ENCODE measurements at regions not wholly inside any gene's neighbourhood (a gene's known extent, or its start where the extent isn't known, plus 50 kb on each side); places are given as distances from the start of the nearest gene placed in this dataset.
"Not testable (repeated sequence)": the region's sequence is repeated elsewhere in the genome, so short reads cannot be mapped to it uniquely, and the experiment has no call there.

DNA sequence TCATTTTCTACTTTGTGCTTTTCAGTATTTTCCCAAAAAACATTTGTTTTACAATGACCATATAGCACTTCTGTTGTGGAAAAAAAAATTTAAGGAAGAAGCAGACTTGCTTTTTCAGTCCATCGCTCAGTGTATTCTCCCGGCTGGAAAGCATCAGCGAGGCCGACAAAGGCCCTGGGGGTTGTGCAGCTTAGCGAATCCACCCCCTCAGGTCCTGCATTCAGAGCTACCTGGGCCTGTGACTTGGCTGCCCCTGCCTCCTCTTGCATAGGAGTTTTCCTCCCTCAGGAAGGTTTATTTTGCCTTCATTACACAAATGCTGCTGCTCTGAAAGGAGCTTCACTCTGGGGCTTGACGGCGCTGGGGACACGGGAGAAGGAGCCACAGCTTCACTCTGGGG, 244.4 kb upstream of the MGAT5 start:
- DNase-seq = no peak

DNA sequence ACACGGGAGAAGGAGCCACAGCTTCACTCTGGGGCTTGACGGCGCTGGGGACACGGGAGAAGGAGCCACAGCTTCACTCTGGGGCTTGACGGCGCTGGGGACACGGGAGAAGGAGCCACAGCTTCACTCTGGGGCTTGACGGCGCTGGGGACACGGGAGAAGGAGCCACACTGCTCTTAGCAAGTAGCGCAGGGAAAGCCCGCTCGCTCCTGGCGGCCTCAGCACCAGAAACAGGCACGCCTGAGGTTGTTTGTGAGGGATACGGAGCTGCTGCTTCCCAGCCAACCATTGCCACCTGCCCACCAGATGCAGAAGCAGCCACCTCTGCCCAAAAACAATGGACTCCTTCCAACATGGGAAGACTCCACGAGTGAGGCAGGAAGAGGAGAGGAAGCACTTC, 244.0 kb upstream of the MGAT5 start:
- DNase-seq = not testable (repeated sequence)

DNA sequence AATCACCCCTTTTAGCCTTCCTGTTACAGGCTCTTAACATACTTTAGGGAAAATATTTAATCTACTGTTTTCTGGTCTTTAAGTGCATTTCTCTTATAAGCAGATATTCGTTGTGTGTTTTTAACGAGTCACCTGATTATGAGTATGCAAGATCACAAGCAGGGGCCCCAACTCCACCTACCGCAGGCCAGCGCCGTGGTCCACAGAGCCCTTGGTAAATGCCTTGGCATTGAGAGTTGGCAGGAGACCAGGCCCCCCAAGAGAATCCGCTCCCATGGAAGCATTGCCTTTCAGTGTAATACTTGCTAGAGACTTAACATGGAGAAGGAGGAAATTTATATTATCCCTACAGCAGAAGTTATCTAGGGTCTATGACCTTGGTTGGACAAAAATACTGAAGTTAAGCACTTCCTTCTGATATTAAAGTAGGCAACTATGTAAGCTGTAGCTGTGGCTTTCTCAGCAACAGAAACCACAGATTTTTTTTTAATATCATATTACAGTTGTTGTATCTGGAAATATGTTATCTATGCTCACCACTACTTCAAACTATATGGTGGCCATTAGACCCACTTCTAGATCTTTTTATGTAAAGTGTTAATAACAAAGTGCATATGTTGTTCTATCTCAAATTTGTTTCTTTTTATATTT, 241.8 kb upstream of the MGAT5 start:
- DNase-seq = no peak

DNA sequence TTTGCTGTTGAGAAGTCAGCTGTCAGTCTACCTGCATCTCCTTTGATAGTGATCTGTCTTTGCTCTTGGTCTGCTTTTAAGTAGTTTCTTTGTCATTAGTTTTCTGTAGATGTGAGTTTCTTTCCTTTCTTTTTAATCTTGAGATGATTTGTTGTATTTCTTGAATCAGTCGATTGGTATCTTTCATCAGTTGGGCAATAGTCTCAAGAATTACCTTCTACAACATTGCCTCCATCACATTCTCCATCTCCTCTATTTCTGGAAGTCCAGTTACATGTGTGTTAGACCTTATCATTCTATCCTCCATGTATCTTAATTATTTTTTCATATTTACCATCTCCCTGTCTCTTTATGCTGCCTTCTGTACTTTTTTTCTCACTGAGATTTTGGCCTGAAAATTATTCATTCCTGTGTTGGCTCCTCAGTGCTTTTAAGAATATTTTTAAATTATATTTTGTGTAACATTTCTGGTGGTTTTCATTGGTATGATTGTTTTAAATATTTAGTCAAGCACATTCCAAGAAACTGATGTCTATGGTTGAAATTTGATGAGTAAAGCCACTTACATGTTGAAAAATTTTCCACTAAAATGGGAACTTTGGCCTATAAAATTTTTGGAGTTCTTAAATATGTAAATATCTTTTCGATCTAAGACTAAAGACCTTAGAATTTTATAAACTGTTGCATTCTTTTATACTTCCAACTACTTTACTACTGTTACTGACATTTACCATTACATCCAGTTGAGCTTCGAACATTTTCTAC, 239.5 kb upstream of the MGAT5 start:
- no peak for DNase-seq

DNA sequence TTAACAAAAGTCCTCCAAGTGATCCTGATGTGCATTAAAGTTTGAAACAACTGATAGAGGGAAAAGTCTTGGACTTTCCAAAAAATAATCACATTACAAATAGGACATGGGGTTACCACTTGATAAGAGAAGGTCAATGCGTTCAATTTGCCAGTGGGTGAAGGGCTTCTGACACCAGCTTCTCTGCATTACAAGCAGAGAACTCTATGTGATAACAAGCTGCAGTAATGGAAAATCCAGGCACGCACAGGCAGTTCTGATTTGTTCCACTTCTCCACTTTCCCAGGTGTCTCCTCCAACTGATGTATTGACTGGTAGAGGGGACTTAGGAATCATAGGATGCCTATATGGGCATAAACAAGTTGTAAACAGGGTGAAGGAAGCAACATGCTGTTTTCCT, 234.0 kb upstream of the MGAT5 start:
- no peak for DNase-seq

DNA sequence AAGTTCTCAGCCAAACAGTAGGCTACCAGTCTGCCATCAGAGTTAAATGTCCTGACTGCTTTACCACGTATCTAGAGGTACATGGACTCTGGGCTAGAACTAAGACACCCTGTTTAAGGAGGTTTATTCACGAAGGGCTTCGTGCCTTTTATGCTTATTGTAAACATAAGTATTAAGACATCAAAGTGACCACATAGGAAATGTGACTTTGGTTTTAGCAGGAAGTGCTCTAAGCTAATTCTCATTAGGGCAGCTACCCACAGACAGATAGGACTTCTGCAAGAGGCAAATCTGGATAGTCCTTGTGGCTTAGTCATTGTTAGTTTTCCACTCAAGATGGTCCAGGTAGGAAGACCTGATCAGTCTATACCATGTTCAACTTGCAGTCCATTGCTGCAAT, 233.3 kb upstream of the MGAT5 start:
- DNase-seq = no peak

DNA sequence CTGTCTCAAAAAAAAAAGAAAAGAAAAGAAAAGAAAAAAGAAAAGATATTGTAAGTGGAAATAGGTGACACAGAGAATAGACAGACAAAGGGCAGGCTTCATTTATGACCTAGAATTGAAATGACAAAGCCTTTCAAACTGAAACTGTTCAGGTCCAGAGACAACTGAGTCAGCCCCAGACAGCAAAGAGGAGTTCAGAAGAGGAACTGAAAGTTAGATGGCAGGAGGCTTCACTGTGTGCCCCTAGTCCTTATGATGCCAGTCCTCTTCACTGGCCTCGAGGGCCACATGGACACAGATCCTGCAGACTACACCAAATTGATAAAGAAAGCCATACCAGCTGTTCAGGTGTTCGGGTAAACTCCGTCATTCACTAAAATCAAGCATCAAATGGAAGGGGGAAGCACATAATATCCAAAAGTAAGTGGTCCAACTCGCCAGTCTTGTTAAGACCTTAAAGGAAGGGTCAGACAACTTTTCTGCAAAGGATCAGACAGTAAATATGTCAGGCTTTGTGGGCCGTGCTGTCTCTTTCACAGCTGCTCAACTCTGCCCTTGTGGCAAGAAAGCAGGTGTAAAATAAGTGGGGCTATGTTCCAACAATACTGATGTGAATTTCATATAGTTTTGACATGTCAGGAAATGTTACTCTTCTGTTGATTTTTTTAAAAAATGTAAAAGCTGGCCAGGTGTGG, 231.9 kb upstream of the MGAT5 start:
- no peak for DNase-seq

DNA sequence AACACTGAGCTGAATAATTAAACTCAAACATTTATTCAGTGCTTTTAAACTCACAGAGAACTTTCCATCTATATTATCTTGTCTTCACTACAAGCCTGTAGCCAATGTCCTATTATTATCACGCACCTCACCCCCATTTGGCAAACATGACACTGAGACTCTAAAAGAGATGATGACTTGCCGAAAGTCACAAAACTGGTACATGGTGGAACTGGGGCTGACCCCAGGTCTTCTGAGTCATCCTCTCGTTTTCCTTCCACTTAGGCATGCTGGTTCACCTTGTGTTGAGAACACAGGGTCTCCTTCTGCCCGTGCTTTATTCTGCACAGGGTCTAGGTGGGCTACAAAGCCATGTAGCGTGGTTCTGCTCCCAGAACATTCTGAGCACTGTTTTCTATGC, 230.0 kb upstream of the MGAT5 start:
- no peak for DNase-seq

DNA sequence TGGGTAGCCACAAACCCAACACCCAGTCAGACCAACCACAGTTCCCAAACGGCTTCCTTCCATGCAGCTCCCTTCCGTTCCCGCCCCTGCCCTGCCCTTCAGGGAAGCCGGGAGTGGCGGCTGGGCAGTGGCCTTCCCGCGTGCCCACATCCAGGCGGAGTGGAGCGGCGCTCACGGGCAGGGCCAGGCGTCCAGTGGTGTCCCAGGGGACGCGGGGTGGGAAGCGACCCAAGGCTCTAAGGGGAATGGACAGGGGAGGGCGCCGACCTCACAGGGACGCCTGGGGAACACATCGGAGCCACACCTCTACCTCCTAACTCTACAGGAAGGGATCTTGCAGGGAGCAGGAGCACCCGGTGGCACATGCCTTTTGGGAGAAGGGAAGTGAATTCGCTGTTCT, 225.9 kb upstream of the MGAT5 start:
- no peak for DNase-seq

DNA sequence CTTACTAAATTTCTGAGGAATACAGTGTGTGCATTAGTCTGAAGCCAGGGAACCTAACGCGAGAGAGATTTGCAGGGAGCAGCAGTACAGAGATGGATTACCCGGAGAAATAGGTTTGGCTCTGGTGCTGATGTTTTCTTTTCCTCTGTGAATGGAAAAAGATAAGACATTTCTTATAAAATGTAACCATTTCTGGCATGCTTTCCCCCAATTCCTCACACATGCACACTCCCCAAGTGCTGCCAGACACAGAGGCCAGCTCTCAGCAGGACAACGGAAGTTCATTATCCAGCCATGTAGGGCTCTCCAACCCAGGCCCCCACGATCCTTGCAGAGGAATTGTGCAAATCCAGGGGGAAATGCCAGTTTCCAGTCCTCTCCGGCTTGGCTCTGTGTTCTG, 224.5 kb upstream of the MGAT5 start:
- peak in 9 of 58 donors; percentile 1 to 20 (median 4) for DNase-seq

DNA sequence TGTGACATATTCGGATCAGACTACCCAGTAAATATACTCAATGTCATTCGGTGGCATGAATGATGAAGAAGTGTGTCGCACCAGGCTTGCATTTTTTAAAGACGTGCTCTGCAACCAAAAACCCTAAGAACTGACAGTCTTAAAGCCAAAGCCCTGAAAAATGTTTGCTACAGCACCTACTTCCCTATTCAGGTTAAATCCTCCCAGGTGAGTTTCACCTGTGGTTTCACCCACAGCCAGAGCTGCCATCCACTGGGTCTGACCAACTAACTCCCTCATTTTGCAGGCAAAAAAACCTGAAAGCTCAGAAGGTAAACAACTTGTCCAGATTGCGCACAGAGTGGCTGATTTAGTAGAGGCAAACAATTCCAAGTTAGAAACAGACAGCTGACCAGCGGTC, 222.3 kb upstream of the MGAT5 start:
- DNase-seq = no peak

DNA sequence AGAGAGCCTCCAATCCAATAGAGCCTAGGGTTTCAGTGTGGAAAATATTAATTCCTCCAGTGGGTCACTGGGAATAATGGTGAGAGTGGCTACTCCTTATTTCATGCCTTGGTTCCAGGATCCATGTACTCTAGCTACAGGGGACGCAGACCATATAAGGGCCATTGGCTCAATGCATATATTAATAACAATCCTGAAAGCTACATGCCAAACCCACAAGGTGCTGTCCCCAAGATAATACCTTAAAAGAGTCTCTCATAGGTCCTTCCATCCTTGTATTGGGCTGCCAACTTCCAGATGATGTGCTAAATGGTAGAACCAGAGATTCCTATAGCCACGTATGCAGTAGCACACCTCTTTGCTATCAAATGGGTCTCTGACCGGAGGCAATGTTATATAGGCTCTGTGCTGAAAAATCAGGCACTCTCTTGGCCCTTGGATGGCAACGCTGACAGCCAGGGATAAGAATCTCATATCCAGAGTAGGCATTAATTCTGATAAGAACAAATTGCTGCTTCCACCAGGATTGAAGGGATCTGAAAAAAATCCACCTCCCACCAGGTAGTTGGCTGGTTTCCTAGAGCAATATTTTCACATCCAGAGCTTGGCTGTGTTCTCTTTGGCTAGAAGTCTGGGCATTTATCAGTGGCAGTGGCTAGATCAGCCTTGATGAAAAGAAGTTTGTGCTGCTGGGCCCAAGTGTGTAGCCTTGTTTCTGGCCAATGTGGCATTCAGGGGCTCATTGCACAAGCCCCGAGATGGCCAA, 218.1 kb upstream of the MGAT5 start:
- DNase-seq = no peak

DNA sequence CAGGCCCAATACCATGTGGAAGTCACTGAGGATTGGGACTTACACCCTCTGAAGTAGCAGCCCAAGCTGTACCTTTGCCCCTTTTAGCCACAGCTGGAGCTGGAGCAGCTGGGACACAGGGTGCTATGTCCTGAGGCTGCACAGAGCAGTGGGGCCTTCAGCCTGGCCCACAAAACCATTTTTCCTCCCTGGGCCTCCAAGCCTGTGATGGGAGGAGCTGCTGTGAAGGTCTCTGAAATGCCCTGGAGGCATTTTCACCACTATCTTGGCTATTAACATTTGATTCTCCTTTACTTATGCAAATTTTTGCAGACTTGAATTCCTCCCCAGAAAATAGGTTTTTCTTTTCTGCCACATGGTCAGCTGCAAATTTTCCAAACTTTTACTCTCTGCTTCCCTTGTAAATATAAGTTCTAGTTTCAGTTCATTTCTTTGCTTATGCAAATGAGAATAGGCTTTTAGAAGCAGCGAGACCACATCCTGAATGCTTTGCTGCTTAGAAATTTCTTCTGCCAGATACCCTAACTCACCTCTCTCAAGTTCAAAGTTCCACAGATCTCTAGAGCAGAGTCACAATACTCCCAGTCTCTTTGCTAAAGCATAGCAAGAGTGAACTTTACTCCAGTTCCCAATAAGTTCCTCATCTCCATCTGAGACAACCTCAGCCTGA, 213.8 kb upstream of the MGAT5 start:
- no peak for DNase-seq

DNA sequence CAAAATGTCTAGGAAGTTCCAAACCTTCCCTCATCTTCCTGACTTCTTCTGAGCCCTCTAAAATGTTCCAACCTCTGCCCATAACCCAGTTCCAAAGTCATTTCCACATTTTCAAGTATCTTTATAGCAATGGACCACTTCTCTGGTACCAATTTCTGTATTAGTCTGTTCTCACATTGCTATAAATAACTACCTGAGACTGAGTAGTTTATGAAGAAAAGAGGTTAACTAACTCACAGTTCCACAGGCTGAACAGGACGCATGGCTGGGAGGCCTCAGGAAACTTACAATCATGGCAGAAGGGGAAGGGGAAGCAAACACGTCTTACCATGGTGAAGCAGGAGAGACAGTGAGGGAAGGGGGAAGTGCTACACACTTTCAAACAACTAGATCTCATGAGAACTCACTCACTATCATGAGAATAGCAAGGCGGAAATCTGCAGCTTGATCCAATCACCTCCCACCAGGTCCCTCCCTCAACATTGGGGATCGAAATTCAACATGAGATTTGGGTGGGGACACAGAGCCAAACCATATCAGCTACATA, 213.2 kb upstream of the MGAT5 start:
- DNase-seq = not testable (repeated sequence)

DNA sequence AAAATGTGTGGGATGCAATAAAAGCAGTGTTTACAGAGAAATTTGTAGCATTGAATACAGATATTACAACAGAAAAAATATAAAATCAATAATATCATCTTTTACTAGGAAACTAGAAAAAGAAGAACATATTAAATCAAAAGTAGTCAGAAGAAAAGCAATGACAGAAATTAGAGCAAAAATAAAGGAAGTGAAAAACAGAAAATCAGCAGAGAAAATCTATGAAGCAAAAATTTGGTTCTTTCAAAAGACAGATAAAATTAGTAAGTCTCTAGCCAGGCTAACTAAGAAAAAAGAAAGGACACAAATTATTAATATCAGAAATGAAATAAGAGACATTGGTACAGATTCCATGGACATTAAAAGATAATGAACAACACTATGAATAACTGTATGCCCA, 212.0 kb upstream of the MGAT5 start:
- DNase-seq = no peak

DNA sequence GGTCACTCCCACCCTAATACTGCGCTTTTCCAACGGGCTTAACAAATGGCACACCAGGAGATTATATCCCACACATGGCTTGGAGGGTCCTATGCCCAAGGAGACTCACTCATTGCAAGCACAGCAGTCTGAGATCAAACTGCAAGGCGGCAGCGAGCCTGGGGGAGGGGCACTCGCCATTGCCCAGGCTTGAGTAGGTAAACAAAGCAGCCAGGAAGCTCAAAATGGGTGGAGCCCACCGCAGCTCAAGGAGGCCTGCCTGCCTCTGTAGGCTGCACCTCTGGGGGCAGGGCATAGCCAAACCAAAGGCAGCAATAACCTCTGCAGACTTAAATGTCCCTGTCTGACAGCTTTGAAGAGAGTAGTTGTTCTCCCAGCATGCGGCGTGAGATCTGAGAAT, 210.8 kb upstream of the MGAT5 start:
- DNase-seq = not testable (repeated sequence)

DNA sequence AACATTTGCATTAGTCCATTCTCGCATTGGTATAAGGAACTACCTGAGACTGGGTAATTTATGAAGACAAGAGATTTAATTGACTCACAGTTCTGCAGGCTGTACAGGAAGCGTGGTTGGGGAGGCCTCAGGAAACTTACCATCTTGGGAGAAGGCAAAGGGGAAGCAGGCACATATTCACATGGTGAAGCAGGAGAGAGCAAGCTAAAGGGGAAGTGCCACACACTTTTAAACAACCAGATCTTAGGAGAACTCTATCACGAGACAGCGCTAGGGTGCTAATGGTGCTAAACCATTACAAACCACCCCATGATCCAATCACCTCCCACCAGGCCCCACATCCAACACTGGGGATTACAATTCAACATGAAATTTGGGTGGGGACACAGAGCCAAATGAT, 201.7 kb upstream of the MGAT5 start:
- DNase-seq = no peak

DNA sequence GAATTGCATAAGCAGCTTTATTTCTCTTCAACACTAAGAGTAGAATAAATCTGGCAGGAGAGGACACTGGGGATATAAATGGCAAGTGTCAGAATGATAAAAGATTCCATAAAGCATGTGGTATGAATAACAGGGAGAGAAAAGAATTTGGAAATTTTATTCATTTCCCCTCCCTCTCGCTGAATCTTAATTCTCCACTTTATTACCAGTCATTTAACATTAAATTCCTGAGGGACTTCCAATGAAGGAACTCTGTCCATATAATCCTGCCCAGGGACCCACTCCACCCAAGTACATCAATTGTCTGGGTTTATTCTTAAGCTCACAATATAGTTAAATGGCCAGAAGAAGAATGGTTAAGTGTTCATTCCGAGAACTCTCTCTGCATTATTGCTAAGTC, 197.7 kb upstream of the MGAT5 start:
- DNase-seq = no peak

DNA sequence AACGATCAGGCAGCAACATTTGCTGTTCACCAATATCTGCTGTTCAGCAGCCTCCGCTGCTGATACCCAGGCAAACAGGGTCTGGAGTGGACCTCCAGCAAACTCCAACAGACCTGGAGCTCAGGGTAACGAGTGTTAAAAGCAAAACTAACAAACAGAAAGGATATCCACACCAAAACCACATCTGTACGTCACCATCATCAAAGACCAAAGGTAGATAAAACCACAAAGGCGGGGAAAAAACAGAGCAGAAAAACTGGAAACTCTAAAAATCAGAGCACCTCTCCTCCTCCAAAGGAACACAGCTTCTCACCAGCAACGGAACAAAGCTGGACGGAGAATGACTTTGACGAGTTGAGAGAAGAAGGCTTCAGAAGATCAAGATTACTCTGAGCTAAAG, 192.8 kb upstream of the MGAT5 start:
- not testable (repeated sequence) for DNase-seq

DNA sequence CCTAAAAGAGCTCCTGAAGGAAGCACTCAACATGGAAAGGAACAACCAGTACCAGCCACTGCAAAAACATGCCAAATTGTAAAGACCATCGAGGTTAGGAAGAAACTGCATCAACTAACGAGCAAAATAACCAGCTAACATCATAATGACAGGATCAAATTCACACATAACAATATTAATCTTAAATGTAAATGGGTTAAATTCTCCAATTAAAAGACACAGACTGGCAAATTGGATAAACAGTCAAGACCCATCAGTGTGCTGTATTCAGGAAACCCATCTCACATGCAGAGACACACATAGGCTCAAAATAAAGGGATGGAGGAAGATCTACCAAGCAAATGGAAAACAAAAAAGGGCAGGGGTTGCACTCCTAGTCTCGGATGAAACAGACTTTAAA, 191.6 kb upstream of the MGAT5 start:
- not testable (repeated sequence) for DNase-seq

DNA sequence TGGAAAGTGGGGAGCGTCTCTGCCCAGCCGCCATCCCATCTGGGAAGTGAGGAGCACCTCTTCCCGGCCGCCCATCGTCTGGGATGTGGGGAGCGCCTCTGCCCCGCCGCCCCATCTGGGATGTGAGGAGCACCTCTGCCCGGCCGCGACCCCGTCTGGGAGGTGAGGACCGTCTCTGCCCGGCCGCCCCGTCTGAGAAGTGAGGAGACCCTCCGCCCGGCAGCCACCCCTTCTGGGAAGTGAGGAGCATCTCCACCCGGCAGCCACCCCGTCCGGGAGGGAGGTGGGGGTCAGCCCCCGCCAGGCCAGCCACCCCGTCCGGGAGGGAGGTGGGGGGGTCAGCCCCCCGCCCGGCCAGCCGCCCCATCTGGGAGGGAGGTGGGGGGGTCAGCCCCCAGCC, 190.0 kb upstream of the MGAT5 start:
- not testable (repeated sequence) for DNase-seq
